Fibroblast of mammary gland (primary cell): ENCODE measurements at regions not wholly inside any gene's neighbourhood (a gene's known extent, or its start where the extent isn't known, plus 50 kb on each side); places are given as distances from the start of the nearest gene placed in this dataset.
"Not testable (repeated sequence)": the region's sequence is repeated elsewhere in the genome, so short reads cannot be mapped to it uniquely, and the experiment has no call there.

Source experiments
- DNase-seq: peaks from one replicate; pipeline ENCODE4 v3.0.0-alpha.2; 2010; ENCODE audit warnings: low read depth
- H3K4me3 ChIP-seq: 2 replicates; pipeline ENCODE4 v1.5.1; 2011; ENCODE audit warnings: low read depth, mild to moderate bottlenecking, low read length, moderate library complexity; ENCODE audit not compliant: control insufficient read depth
- TF ChIP-seq, protein P1 (sequence below): conservative IDR thresholded peaks from 2 replicates; pipeline ENCODE4 v1.5.1; 2011; ENCODE audit warnings: low read depth, low read length, inconsistent platforms; ENCODE audit not compliant: control insufficient read depth, insufficient read depth

- TF ChIP-seq, protein P1, sequence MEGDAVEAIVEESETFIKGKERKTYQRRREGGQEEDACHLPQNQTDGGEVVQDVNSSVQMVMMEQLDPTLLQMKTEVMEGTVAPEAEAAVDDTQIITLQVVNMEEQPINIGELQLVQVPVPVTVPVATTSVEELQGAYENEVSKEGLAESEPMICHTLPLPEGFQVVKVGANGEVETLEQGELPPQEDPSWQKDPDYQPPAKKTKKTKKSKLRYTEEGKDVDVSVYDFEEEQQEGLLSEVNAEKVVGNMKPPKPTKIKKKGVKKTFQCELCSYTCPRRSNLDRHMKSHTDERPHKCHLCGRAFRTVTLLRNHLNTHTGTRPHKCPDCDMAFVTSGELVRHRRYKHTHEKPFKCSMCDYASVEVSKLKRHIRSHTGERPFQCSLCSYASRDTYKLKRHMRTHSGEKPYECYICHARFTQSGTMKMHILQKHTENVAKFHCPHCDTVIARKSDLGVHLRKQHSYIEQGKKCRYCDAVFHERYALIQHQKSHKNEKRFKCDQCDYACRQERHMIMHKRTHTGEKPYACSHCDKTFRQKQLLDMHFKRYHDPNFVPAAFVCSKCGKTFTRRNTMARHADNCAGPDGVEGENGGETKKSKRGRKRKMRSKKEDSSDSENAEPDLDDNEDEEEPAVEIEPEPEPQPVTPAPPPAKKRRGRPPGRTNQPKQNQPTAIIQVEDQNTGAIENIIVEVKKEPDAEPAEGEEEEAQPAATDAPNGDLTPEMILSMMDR: peak; percentile 80
- DNase-seq: peak; percentile 71
- no peak overlapping the region for H3K4me3 ChIP-seq
Observed at GRCh38 chr10:5283305-5284158, 81.2 kb upstream of the UCN3 start.

- DNase-seq: peak; percentile 53
- no peak overlapping the region for H3K4me3 ChIP-seq
- TF ChIP-seq, protein P1: no peak
Observed at GRCh38 chr10:5284311-5285057, 80.3 kb upstream of the UCN3 start.

GRCh38 chr10:5285186-5285585 is 79.6 kb upstream of the UCN3 start:
- no peak for DNase-seq
- TF ChIP-seq, protein P1: no peak
- no peak overlapping the region for H3K4me3 ChIP-seq

DNA sequence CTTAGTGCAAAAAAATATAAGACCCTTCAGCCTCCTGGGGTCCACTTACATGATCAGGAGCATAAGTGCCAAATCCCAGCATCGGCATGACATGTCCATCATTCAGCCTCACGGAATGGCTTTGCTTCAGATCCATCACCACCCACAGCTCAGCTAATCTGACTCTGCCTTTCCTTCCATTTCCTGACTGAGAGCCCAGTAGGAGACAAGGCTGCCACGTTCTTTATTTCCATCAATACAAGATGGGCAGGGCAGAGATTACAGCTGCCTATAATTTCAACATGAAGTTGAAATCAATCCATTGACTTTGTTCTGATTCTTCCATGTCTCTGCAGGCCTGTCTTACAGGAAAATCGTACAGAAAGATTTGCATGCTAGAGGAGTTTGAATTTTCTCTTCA is 76.4 kb upstream of the UCN3 start:
- DNase-seq: no peak
- TF ChIP-seq, protein P1: no peak
- no peak overlapping the region for H3K4me3 ChIP-seq

- not testable (repeated sequence) for DNase-seq, H3K4me3 ChIP-seq
Observed at GRCh38 chr10:5289228-5289627, 75.5 kb upstream of the UCN3 start.

DNA sequence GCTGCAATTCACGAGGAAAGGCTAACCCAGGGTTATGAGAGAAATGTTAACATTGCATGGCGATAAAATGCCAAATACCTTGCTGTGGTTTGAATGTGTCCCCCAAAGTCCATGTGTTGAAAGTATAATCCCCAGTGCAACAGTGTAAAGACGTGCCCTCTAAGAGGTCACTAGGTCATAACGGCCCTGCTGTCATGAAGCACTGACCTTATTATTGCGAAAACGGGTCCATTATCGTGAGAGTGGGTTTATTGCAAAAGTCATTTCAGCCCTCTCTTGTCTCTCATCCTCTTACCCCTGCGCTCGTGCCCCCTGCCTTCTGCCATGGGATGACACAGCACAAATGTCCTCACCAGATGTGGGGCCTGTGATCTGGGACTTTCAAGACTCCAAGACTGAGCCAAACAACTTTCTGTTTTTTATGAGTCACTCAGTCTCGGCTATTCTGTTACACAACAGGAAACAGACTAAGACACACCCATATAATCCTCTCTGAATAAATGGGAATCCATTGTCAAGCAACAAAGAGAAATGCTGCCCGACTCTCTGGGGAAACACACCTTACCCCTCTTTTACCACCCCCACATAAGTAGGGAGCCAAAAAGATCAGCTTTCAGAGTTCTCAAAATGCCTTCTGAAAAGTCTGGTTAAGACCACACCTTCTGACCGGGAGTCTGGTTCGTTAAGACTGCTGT is 73.1 kb upstream of the UCN3 start:
- no peak overlapping the region for H3K4me3 ChIP-seq
- peak; percentile 92 for DNase-seq
- TF ChIP-seq, protein P1: no peak
